Spleen (tissue), 11 donors: ENCODE measurements at regions not wholly inside any gene's neighbourhood (a gene's known extent, or its start where the extent isn't known, plus 50 kb on each side); places are given as distances from the start of the nearest gene placed in this dataset.

Experiments
- DNase-seq: peaks from one replicate; pipeline ENCODE4 v3.0.0-alpha.2; 2020
- H3K27ac ChIP-seq, 8 donors: fragments of 200-600 bp; sonication (generic) in 7 of 8; 1 replicate in 4 of 8; 2 replicates in 4 of 8; pipeline versions ENCODE4 v1.5.0 to v1.8.0; 2016 to 2021; ENCODE audit warnings: inconsistent platforms in 4 of 8, mild to moderate bottlenecking in 4 of 8, moderate library complexity in 1 of 8
- H3K27me3 ChIP-seq, 7 donors: fragments of 200-600 bp; sonication (generic) in 6 of 7; replicated peaks in 1 of 7; 1 replicate in 4 of 7; 2 replicates in 3 of 7; pipeline versions ENCODE4 v1.5.0 to v1.8.0; 2016 to 2021; ENCODE audit warnings: inconsistent platforms in 3 of 7, mild to moderate bottlenecking in 1 of 7
- H3K36me3 ChIP-seq, 6 donors: fragments of 200-600 bp; sonication (generic) in 5 of 6; 1 replicate in 4 of 6; 2 replicates in 2 of 6; pipeline versions ENCODE4 v1.5.0 to v1.8.0; 2016 to 2021; ENCODE audit warnings: inconsistent platforms in 2 of 6
- H3K4me1 ChIP-seq, 6 donors: fragments of 200-600 bp; sonication (generic) in 5 of 6; 1 replicate in 3 of 6; 2 replicates in 3 of 6; pipeline versions ENCODE4 v1.5.0 to v1.8.0; 2016 to 2021; ENCODE audit warnings: inconsistent platforms in 3 of 6
- H3K4me3 ChIP-seq, 8 donors: fragments of 200-600 bp; sonication (generic) in 7 of 8; 1 replicate in 4 of 8; 2 replicates in 4 of 8; pipeline versions ENCODE4 v1.5.0 to v1.8.0; 2016 to 2021; ENCODE audit warnings: inconsistent platforms in 4 of 8, mild to moderate bottlenecking in 4 of 8, moderate library complexity in 2 of 8
- H3K9me3 ChIP-seq, 8 donors: fragments of 200-600 bp; sonication (generic) in 7 of 8; 1 replicate in 4 of 8; 2 replicates in 4 of 8; pipeline versions ENCODE4 v1.5.0 to v1.8.0; 2016 to 2021; ENCODE audit warnings: inconsistent platforms in 4 of 8
- CTCF ChIP-seq, 11 experiments: fragments of 200-600 bp in 7 of 11; fragments of 450-650 bp in 4 of 11; sonication (generic) in 4 of 11; IDR thresholded peaks in 8 of 11; conservative IDR thresholded peaks in 3 of 11; 1 replicate in 7 of 11; 2 replicates in 4 of 11; pipeline versions ENCODE4 v1.4.0 to v1.8.0; 2016 to 2021; ENCODE audit warnings: antibody characterized with exemption in 11 of 11, inconsistent platforms in 4 of 11, mild to moderate bottlenecking in 1 of 11
- POLR2A ChIP-seq, 3 donors: fragments of 450-650 bp; IDR thresholded peaks; one replicate each; pipeline ENCODE4 v1.5.1; 2017; ENCODE audit warnings: antibody characterized with exemption in 3 of 3, mild to moderate bottlenecking in 1 of 3
- POLR2AphosphoS5 ChIP-seq, 3 donors: sonication (generic); formaldehyde crosslinking; IDR thresholded peaks; one replicate each; pipeline ENCODE4 v1.5.1; 2017; ENCODE audit warnings: antibody characterized with exemption in 3 of 3
- WGBS, 5 donors: extraction: QIAGEN DNeasy Blood & Tissue Kit in 3 of 5; methylation state at CpG; one replicate each; pipeline versions ENCODE4 v1.1.5 to v1.1.7; 2013 to 2018; 5-methylcytosine and 5-hydroxymethylcytosine counted together
- intact Hi-C: fragments of 100-400 bp; cut with DNase I; formaldehyde crosslinking; loops from one replicate; pipeline ENCODE4 v1.15.0; 2023; ENCODE audit warnings: low total_unique reads
- donor health status: healthy with polysubstance abuse.
- donor health status: DM: no; HTN: no; CAD: no; lungs with moderate emphysema.
- donor health status: DM: no; HTN: no; CAD: no.
- donor health status: Bipolar disorder and iron deficiency.
- donor health status: healthy.
- donor health status: DM: no; HTN: no; CAD: no.
- donor health status: DM: yes; HTN: yes; CAD: no.

DNA sequence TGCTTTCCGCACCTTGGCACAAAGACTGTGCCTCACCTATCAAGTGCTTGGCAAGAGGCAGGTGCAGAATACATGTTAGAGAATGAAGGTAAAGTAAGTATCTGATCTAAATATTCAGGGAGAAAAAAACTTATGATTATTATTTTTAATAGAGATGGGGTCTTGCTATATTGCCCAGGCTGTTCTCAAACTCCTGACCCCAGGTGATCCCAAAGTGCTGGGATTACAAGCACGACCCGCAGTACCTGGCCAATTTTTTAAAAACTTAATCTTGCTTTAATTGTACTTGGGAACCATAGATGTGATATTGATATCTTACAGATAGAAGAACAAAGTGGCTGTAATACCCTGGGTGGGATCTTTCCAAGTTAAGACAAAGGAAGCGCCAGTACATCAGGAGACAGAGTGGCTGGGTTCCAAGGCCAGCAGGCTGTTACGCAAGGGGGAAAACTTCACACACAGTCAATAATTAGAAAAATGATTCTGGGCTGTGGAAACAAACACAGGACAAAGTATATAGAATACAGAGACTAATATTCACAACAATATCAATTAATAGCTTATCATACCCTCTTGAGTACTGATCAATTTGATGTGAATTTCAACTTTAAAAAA is 58.6 kb upstream of the ATP1A1 start:
- H3K36me3 ChIP-seq, result no peaks in the 10 kb centered on the region
- H3K4me3 ChIP-seq, result no peak overlapping the region
- WGBS, 5 donors, result 81 to 95% (median 88%) methylated on average over 5 of the region's 5 CpGs
- H3K27me3 ChIP-seq, result no peaks in the 10 kb centered on the region
- intact Hi-C loops, result no loop called here
- H3K4me1 ChIP-seq, result no peaks in the 10 kb centered on the region
- DNase-seq, result no peak
- no peaks in the 10 kb centered on the region for H3K9me3 ChIP-seq
- no peak overlapping the region for H3K27ac ChIP-seq
- TF ChIP-seq CTCF (IDR thresholded peaks at IDR 0.05 in 8 of 11, conservative IDR thresholded peaks at IDR 0.05 in 3 of 11) (no peak), POLR2A (IDR thresholded peaks at IDR 0.05) (no peak), POLR2AphosphoS5 (IDR thresholded peaks at IDR 0.05) (no peak)

DNA sequence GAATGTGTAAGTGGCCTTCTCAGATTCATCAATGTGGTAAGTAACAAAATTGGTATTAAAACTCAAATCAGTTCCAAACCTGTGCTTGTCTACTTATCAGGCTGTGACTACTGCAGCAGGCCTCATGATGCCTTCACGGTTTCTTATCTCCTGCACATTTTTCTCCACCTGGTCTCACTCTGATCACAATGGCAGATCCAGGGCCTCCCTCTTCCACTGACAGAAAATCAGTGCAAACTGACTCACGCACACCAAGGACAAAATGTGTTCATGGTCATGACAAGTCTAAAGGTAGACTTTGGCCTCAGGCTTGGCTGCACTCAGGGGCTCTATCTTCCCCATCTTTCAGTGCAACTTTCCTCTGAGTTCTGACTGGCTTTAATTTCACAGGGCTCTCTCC is 56.7 kb upstream of the ATP1A1 start:
- WGBS, 5 donors, result 73 to 92% (median 85%) methylated on average over 2 of the region's 2 CpGs
- TF ChIP-seq POLR2AphosphoS5 (IDR thresholded peaks at IDR 0.05) (no peak), CTCF (IDR thresholded peaks at IDR 0.05 in 8 of 11, conservative IDR thresholded peaks at IDR 0.05 in 3 of 11) (no peak), POLR2A (IDR thresholded peaks at IDR 0.05) (no peak)
- intact Hi-C loops, result no loop called here
- Histone ChIP-seq H3K9me3 (no peaks in the 10 kb centered on the region), H3K27ac (no peak overlapping the region), H3K4me1 (no peaks in the 10 kb centered on the region), H3K4me3 (no peak overlapping the region), H3K27me3 (no peaks in the 10 kb centered on the region), H3K36me3 (no peaks in the 10 kb centered on the region)
- DNase-seq, result no peak

DNA sequence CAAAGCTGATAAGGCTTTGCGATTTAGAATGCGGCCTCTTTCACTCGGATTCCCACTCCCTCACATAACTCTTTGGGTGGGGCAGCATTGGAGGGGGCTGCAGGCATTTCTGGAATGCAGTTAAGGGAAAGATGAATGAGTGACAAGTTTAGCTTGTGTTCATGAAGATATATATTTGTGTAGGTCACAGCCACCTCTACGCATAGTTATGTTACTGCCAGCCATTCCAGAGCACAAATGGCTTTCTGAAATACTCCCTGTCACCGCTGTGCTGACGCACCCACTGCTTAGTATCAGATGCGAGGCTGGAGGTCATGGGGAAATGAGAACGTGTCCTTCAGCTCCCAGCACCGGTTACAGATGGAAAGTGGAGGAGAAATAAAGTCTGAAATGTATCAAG is 54.1 kb upstream of the ATP1A1 start:
- Histone ChIP-seq H3K27me3 (no peaks in the 10 kb centered on the region), H3K27ac (no peak overlapping the region), H3K36me3 (no peaks in the 10 kb centered on the region), H3K4me1 (no peaks in the 10 kb centered on the region), H3K9me3 (no peaks in the 10 kb centered on the region), H3K4me3 (no peak overlapping the region)
- 73 to 84% (median 77%) methylated on average over 9 of the region's 9 CpGs for WGBS, 5 donors
- TF ChIP-seq CTCF (IDR thresholded peaks at IDR 0.05 in 8 of 11, conservative IDR thresholded peaks at IDR 0.05 in 3 of 11) (no peak), POLR2AphosphoS5 (IDR thresholded peaks at IDR 0.05) (no peak), POLR2A (IDR thresholded peaks at IDR 0.05) (no peak)
- intact Hi-C loops, result no loop called here
- DNase-seq, result no peak

- no peaks in the 10 kb centered on the region for H3K9me3 ChIP-seq
- DNase-seq, result no peak
- no peaks in the 10 kb centered on the region for H3K36me3 ChIP-seq
- H3K27ac ChIP-seq, result no peak overlapping the region
- intact Hi-C loops, result no loop called here
- H3K27me3 ChIP-seq, result no peaks in the 10 kb centered on the region
- WGBS, 5 donors, result 55 to 67% (median 59%) methylated on average over 2 of the region's 2 CpGs
- no peak for TF ChIP-seq CTCF (IDR thresholded peaks at IDR 0.05 in 8 of 11, conservative IDR thresholded peaks at IDR 0.05 in 3 of 11)
- TF ChIP-seq POLR2A (IDR thresholded peaks at IDR 0.05), result no peak
- H3K4me3 ChIP-seq, result no peak overlapping the region
- H3K4me1 ChIP-seq, result peaks cover 0 to 16% (median 7%) of the 10 kb centered on the region in 6 donors
These were observed 52.2 kb upstream of the ATP1A1 start for GRCh38 chr1:116320874-116321273.
